ENCODE measurements at regions not wholly inside any gene's neighbourhood (a gene's known extent, or its start where the extent isn't known, plus 50 kb on each side); places are given as distances from the start of the nearest gene placed in this dataset.

DNA sequence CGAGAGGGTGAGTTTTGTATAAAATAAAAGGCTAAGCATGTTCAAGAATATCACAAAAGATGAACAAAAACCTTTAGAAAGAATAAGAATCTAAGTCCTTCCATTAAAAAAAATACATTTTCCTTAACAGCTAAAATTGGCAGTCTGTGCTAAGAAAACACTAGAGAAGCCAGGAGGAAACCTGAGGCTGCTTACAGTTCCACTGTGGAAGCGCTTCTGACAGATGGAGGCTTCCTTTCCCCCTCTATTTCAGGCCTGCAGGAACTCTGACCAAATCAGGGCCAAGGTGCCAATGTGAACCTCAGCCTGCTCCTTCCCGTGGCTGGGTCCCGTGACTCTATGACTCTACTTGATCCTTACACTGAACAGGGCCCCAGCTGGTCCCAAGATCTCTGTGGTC, 108.1 kb upstream of the ARHGAP28 start:
- H3K27me3 ChIP-seq: no peaks in the 10 kb centered on the region
- no peaks in the 10 kb centered on the region for H3K4me1 ChIP-seq
- H4K20me1 ChIP-seq: no peaks in the 10 kb centered on the region
- H3K4me2 ChIP-seq: no peak overlapping the region
- H3K4me3 ChIP-seq: no peak overlapping the region
- no peaks in the 10 kb centered on the region for H3K36me3 ChIP-seq
- TF ChIP-seq Cebpa-rat (IDR thresholded peaks at IDR 0.05): no peak
- no peak overlapping the region for H3K27ac ChIP-seq
- H3K9ac ChIP-seq: no peak overlapping the region
- H3K9me3 ChIP-seq: no peaks in the 10 kb centered on the region

DNA sequence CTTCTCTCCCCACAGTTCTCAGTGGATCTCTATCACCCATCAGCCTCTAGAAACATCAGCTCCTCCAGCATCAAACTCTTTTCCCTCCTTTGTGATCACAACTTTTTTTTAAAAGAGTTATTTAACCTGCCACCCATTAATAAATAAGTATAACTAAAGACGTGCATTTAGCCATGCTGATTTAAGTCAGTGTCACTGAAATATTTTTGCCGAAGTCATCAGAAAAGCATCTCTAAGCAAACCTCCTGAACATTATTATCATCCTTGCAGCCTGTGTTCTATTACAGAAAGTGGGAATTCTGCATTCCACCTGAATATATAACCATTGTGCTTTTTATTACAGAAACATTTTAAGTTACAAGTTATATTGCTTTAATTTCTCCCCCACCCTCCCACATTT, 106.2 kb upstream of the ARHGAP28 start:
- Histone ChIP-seq H3K9ac (no peak overlapping the region), H3K4me1 (no peaks in the 10 kb centered on the region), H3K36me3 (no peaks in the 10 kb centered on the region), H3K4me2 (no peak overlapping the region), H3K9me3 (no peaks in the 10 kb centered on the region), H3K27me3 (no peaks in the 10 kb centered on the region), H3K4me3 (no peak overlapping the region), H3K27ac (no peak overlapping the region), H4K20me1 (no peaks in the 10 kb centered on the region)
- TF ChIP-seq Cebpa-rat (IDR thresholded peaks at IDR 0.05): no peak

DNA sequence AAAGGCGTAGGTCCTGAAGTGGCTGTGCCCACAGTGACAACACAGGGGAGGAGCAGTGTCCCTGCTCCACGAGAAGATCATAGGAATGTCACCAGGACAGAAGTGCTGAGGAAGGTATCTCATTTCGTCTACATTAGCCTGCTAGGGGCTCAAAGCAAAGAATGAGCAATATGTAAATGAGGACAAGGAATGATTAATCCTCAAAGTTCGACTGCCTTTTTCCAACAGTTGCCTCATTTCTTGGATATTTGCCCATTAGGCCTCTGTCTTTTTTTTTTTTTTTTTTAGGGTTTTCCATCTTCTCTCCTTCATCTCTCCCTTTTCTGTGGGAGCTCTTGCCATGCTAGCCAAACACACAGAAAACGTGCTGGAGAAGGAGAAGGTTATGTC, 105.2 kb upstream of the ARHGAP28 start:
- no peaks in the 10 kb centered on the region for H3K9me3 ChIP-seq
- H3K4me1 ChIP-seq: no peaks in the 10 kb centered on the region
- no peaks in the 10 kb centered on the region for H4K20me1 ChIP-seq
- no peak overlapping the region for H3K9ac ChIP-seq
- no peak overlapping the region for H3K4me2 ChIP-seq
- no peak for TF ChIP-seq Cebpa-rat (IDR thresholded peaks at IDR 0.05)
- H3K27me3 ChIP-seq: no peaks in the 10 kb centered on the region
- H3K27ac ChIP-seq: no peak overlapping the region
- no peak overlapping the region for H3K4me3 ChIP-seq
- H3K36me3 ChIP-seq: no peaks in the 10 kb centered on the region

DNA sequence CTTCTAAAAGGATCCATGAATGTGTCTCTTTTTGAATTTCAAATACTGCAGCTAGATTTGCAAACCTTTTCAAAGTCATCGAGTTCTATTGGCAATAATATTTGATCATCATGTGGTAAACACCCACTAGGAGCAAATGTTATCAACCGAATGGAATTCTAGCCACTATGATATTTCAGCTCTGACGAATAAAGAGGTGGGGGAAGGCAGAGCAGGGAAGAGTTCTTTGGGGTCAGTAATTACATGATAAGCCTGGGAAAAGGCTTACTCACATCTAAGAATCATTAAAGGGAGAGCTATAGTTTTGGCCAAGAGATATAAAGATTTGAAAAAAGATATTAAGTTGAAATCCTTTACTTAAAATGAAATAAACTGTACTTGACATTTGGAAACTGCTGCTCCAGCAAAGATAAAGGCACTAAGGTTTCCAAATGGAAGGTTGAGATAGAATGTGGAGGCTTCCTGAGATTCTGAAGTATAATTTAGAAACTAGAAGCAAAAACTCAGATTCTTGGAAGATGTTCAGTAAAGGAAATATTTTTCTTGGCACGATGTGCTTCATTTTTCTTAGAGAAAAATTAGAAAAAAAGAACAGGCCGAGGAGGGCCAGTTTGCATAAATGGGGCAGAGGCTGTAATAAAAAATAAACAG, 104.7 kb upstream of the ARHGAP28 start:
- no peaks in the 10 kb centered on the region for H4K20me1 ChIP-seq
- H3K4me1 ChIP-seq: no peaks in the 10 kb centered on the region
- no peak overlapping the region for H3K4me2 ChIP-seq
- H3K27ac ChIP-seq: no peak overlapping the region
- no peaks in the 10 kb centered on the region for H3K9me3 ChIP-seq
- no peak for TF ChIP-seq Cebpa-rat (IDR thresholded peaks at IDR 0.05)
- H3K9ac ChIP-seq: no peak overlapping the region
- H3K27me3 ChIP-seq: no peaks in the 10 kb centered on the region
- H3K36me3 ChIP-seq: no peaks in the 10 kb centered on the region
- no peak overlapping the region for H3K4me3 ChIP-seq

DNA sequence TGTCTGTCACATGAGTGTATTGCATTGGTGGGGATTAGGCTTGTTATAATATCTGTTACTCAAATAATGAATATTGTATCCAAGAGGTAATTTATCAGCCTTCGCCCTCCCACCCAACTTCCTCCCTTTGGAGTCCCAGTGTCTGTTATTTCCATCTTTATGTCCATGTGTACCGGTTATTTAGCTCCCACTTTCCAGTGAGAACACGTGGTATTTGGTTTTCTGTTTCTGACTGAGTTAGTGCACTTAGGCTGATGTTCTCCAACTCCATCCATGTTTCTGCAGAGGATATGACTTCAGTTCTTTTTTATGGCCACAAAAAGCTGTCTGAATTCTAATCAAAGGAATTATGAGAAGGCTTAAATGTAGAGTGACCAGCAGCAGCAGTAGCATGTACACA, 104.0 kb upstream of the ARHGAP28 start:
- Histone ChIP-seq H3K4me3 (no peak overlapping the region), H3K27me3 (no peaks in the 10 kb centered on the region), H4K20me1 (no peaks in the 10 kb centered on the region), H3K27ac (no peak overlapping the region), H3K4me1 (no peaks in the 10 kb centered on the region), H3K4me2 (no peak overlapping the region), H3K9ac (no peak overlapping the region), H3K36me3 (no peaks in the 10 kb centered on the region), H3K9me3 (no peaks in the 10 kb centered on the region)
- no peak for TF ChIP-seq Cebpa-rat (IDR thresholded peaks at IDR 0.05)

DNA sequence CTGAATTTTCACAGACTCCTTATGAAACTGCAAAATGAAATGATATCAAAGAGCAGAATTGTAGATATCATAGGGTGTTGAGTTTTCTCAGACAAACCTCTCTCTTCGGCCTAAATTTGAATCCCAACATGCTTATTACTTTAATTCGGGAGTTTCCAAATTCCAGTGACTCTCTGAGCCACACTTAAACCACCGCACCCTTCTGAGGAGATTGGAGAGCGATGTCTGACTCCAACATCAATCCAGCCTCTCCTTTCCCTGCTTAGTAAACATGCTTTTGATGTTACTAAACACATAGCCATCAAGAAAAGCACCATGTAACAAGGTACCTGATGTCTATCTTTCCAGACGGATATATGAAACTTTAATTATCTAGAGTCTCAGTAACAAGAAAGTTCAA, 103.1 kb upstream of the ARHGAP28 start:
- Histone ChIP-seq H4K20me1 (no peaks in the 10 kb centered on the region), H3K4me2 (no peak overlapping the region), H3K27ac (no peak overlapping the region), H3K36me3 (no peaks in the 10 kb centered on the region), H3K27me3 (no peaks in the 10 kb centered on the region), H3K9ac (no peak overlapping the region), H3K4me3 (no peak overlapping the region), H3K9me3 (no peaks in the 10 kb centered on the region), H3K4me1 (no peaks in the 10 kb centered on the region)
- no peak for TF ChIP-seq Cebpa-rat (IDR thresholded peaks at IDR 0.05)

DNA sequence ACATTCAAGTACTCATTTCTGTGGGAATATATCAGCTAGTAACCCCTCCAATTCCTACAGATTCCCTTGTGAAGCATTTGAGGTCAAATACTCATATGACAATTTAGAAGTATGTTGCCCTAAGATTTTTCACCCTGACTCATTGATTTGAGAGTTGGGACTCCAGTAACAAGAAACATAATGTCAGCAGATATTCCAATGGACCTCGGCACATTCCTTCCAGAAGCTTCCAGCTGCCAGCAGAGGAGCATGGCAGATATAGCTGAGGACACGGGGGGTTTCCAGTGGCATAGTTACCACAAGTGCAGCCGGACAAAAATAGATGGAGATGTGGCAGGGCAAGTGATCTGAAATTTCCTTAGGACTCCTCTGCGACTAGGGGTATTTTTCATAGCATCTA, 101.9 kb upstream of the ARHGAP28 start:
- Histone ChIP-seq H4K20me1 (no peaks in the 10 kb centered on the region), H3K9me3 (no peaks in the 10 kb centered on the region), H3K27me3 (no peaks in the 10 kb centered on the region), H3K36me3 (no peaks in the 10 kb centered on the region), H3K4me3 (no peak overlapping the region), H3K27ac (no peak overlapping the region), H3K4me1 (no peaks in the 10 kb centered on the region), H3K9ac (no peak overlapping the region), H3K4me2 (no peak overlapping the region)
- TF ChIP-seq Cebpa-rat (IDR thresholded peaks at IDR 0.05): no peak

DNA sequence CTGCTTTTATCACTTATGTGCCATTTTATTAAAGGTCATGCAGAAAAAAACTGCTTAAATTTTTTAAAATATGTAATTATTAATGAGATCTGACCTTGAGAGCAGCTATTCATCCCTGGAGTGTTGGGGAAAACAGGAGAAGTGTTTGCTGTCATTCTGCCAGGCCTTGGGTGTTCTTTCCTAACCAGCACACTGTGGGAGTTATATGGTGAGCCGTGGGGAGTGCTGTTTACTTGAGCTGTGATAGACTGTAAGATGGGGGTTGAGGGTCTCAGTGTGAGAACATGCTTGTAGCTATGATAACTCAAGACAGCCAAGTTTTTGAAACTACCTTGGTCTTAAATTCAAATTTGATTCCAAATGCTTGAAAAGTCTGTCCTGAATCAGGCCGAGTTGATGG, 101.3 kb upstream of the ARHGAP28 start:
- no peak overlapping the region for H3K9ac ChIP-seq
- H3K4me2 ChIP-seq: no peak overlapping the region
- H3K27ac ChIP-seq: no peak overlapping the region
- H3K4me3 ChIP-seq: no peak overlapping the region
- no peaks in the 10 kb centered on the region for H4K20me1 ChIP-seq
- TF ChIP-seq Cebpa-rat (IDR thresholded peaks at IDR 0.05): no peak
- no peaks in the 10 kb centered on the region for H3K36me3 ChIP-seq
- H3K4me1 ChIP-seq: no peaks in the 10 kb centered on the region
- H3K27me3 ChIP-seq: no peaks in the 10 kb centered on the region
- H3K9me3 ChIP-seq: no peaks in the 10 kb centered on the region

DNA sequence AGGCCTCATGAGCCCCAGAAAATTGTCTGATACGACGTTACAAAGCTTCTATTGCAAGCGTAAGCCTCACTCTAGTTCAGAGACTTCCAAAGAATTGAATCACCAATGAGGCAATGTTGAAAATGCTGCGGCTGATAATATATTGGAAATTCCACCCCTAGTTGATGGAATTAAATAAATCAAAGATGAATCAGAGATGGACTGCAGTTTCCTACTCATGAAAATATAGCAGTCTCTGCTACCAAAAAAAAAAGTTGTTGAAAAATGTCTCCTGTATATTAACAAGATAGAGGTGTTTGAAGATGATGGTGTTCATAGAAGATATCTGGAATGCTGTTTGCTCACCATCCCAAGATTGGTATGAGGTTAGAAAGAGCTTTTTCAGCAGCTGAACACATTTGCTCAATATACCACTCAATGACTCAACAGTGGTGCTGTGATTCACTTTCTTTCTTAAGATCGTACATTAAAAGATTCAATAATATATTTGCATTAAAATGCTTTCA, 99.8 kb upstream of the ARHGAP28 start:
- no peaks in the 10 kb centered on the region for H3K27me3 ChIP-seq
- TF ChIP-seq Cebpa-rat (IDR thresholded peaks at IDR 0.05): no peak
- no peaks in the 10 kb centered on the region for H4K20me1 ChIP-seq
- H3K9me3 ChIP-seq: no peaks in the 10 kb centered on the region
- H3K4me1 ChIP-seq: no peaks in the 10 kb centered on the region
- H3K4me3 ChIP-seq: no peak overlapping the region
- no peak overlapping the region for H3K9ac ChIP-seq
- no peaks in the 10 kb centered on the region for H3K36me3 ChIP-seq
- no peak overlapping the region for H3K27ac ChIP-seq
- no peak overlapping the region for H3K4me2 ChIP-seq

DNA sequence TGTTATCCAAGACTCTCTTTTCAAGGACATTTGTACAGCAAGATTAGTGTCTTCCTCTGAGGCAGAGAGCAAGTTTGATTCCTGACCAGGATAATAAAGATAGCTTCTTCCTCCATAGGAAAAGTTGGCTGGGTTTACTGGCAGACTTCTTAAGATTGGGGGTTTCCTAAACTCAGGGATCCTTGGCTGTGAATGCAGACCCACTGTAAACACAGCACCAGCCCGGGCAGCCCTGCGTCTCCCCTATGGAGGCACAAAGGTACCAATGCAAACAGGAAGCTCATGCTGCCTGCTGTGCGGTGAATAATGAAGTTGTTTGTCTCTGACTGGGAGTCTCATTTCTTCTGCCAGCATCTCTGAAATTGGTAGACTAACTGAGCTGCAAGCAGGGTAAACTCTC, 96.2 kb upstream of the ARHGAP28 start:
- no peak overlapping the region for H3K27ac ChIP-seq
- H3K9me3 ChIP-seq: no peaks in the 10 kb centered on the region
- H3K9ac ChIP-seq: no peak overlapping the region
- no peak overlapping the region for H3K4me3 ChIP-seq
- H3K36me3 ChIP-seq: no peaks in the 10 kb centered on the region
- H4K20me1 ChIP-seq: no peaks in the 10 kb centered on the region
- no peaks in the 10 kb centered on the region for H3K27me3 ChIP-seq
- H3K4me2 ChIP-seq: no peak overlapping the region
- TF ChIP-seq Cebpa-rat (IDR thresholded peaks at IDR 0.05): no peak
- no peaks in the 10 kb centered on the region for H3K4me1 ChIP-seq

DNA sequence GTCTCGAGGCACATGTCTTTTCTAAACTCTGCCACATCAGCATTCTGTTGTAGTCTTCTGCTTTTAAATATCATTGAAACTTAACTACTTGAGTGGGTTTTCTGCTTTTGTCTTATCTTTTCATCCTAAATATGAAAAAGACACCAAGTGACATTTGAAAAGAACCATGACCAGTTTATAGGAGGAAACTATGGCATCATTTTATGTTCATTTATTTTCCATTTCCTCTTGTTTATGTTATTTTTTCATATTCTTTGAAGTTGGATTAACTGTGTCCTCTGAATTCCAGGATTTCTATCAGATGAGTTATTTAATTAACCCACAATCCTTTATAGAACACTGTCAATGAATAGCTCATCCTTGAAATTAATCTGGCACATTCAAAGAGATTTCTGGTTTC, 93.4 kb upstream of the ARHGAP28 start:
- Histone ChIP-seq H3K9me3 (no peaks in the 10 kb centered on the region), H3K27ac (no peak overlapping the region), H3K27me3 (no peaks in the 10 kb centered on the region), H3K36me3 (no peaks in the 10 kb centered on the region), H3K4me3 (no peak overlapping the region), H3K4me2 (no peak overlapping the region), H3K4me1 (no peaks in the 10 kb centered on the region), H3K9ac (no peak overlapping the region), H4K20me1 (no peaks in the 10 kb centered on the region)
- no peak for TF ChIP-seq Cebpa-rat (IDR thresholded peaks at IDR 0.05)

Data from BLaER1 (cell line).